WTC11 (cell line): ENCODE measurements at regions not wholly inside any gene's neighbourhood (a gene's known extent, or its start where the extent isn't known, plus 50 kb on each side); places are given as distances from the start of the nearest gene placed in this dataset.

ENCODE experiments used
- CBFB ChIP-seq: sonication (generic); formaldehyde crosslinking; IDR thresholded peaks from 2 replicates; pipeline ENCODE4 v1.8.1; 2022; ENCODE audit warnings: mild to moderate bottlenecking, low read depth, missing genetic modification reagents
- CTCF ChIP-seq: fragments of 200-600 bp; IDR thresholded peaks from 2 replicates; pipeline ENCODE4 v1.8.0; 2022; ENCODE audit warnings: antibody characterized with exemption
- E2F1 ChIP-seq: sonication (generic); formaldehyde crosslinking; IDR thresholded peaks from 2 replicates; pipeline ENCODE4 v1.8.0; 2022; ENCODE audit warnings: mild to moderate bottlenecking, missing genetic modification reagents
- E2F5 ChIP-seq: sonication (generic); formaldehyde crosslinking; IDR thresholded peaks from 2 replicates; pipeline ENCODE4 v1.8.1; 2022; ENCODE audit warnings: mild to moderate bottlenecking, moderate library complexity, missing genetic modification reagents
- JAZF1 ChIP-seq: fragments of 250-450 bp; sonication (Bioruptor Pico); IDR thresholded peaks from 2 replicates; pipeline ENCODE4 v1.9.0; 2021; ENCODE audit warnings: moderate library complexity, mild to moderate bottlenecking, inconsistent platforms
- NR2C2 ChIP-seq: sonication (generic); formaldehyde crosslinking; IDR thresholded peaks from 2 replicates; pipeline ENCODE4 v1.8.0; 2022; ENCODE audit warnings: mild to moderate bottlenecking, missing genetic modification reagents
- NR3C1 ChIP-seq: sonication (generic); formaldehyde crosslinking; conservative IDR thresholded peaks from 2 replicates; pipeline ENCODE4 v1.8.1; 2023; ENCODE audit warnings: low read depth, mild to moderate bottlenecking, missing genetic modification reagents

- no peak for TF ChIP-seq CTCF
- no peak for TF ChIP-seq E2F5
- TF ChIP-seq JAZF1: no peak
- no peak for TF ChIP-seq E2F1 (CRISPR knock-in tag)
- TF ChIP-seq CBFB: no peak
- no peak for TF ChIP-seq NR2C2 (CRISPR knock-in tag)
- TF ChIP-seq NR3C1 (CRISPR knock-in tag): no peak
These were observed 457.6 kb downstream of the PLK2 start for GRCh38 chr5:58002323-58002722.
